Uterus (tissue), 2 donors: ENCODE measurements at regions not wholly inside any gene's neighbourhood (a gene's known extent, or its start where the extent isn't known, plus 50 kb on each side); places are given as distances from the start of the nearest gene placed in this dataset.
"Not testable (repeated sequence)": the region's sequence is repeated elsewhere in the genome, so short reads cannot be mapped to it uniquely, and the experiment has no call there.

Source experiments
- POLR2A ChIP-seq, 2 donors: fragments of 450-650 bp; IDR thresholded peaks; one replicate each; pipeline ENCODE4 v1.6.1; 2016; ENCODE audit warnings: antibody characterized with exemption in 2 of 2, mild to moderate bottlenecking in 1 of 2, moderate library complexity in 1 of 2
- TF ChIP-seq, protein P1 (sequence below), 4 experiments: fragments of 200-600 bp in 2 of 4; fragments of 450-650 bp in 2 of 4; sonication (generic) in 2 of 4; IDR thresholded peaks; one replicate each; pipeline ENCODE4 v1.5.1; 2016 to 2019; ENCODE audit warnings: antibody characterized with exemption in 4 of 4, mild to moderate bottlenecking in 2 of 4, moderate library complexity in 1 of 4

DNA sequence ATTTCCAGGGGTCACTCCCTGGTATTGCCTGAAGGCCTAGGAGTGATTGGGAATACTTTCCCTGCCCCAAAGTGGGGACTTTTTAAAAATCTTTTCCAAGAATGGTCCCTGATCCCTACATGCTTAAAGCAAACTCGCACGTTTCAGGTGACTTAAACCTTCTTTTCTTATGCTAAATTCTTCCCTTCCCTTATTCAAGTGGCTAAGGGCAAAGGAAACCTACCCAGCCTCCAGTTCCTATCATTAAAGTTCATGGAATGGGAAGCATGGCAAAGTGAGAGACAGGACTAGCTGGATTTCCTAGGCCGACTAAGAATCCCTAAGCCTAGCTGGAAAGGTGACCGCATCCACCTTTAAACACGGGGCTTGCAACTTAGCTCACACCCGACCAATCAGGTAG lies 346.8 kb downstream of the ZIC4 start:
- TF ChIP-seq, protein P1, sequence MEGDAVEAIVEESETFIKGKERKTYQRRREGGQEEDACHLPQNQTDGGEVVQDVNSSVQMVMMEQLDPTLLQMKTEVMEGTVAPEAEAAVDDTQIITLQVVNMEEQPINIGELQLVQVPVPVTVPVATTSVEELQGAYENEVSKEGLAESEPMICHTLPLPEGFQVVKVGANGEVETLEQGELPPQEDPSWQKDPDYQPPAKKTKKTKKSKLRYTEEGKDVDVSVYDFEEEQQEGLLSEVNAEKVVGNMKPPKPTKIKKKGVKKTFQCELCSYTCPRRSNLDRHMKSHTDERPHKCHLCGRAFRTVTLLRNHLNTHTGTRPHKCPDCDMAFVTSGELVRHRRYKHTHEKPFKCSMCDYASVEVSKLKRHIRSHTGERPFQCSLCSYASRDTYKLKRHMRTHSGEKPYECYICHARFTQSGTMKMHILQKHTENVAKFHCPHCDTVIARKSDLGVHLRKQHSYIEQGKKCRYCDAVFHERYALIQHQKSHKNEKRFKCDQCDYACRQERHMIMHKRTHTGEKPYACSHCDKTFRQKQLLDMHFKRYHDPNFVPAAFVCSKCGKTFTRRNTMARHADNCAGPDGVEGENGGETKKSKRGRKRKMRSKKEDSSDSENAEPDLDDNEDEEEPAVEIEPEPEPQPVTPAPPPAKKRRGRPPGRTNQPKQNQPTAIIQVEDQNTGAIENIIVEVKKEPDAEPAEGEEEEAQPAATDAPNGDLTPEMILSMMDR (IDR thresholded peaks at IDR 0.05), result not testable (repeated sequence)
- TF ChIP-seq POLR2A (IDR thresholded peaks at IDR 0.05), result not testable (repeated sequence)
